ENCODE measurements at regions not wholly inside any gene's neighbourhood (a gene's known extent, or its start where the extent isn't known, plus 50 kb on each side); places are given as distances from the start of the nearest gene placed in this dataset.

DNA sequence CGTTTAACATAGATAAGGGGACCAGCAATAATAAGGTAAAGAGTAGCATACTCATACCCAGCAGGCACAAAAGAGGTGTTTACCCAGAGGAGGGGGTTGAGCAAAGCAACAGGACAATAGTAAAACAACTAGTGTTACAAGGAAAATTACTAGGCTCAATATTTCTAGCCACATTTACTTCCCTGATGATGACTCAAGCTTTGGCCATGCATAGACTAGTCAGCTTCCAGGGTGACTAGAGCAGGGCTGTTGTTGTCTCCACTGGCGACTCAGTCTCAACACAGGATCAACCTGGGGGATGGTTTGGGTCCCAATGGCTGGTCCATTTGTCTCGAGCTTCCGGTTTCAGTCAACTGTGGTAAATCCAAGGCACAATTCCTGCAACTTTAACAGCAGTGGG is 217.7 kb upstream of the KCND2 start:
- intact Hi-C loops (cut with micrococcal nuclease): no loop called here
- no peak overlapping the region for H2AFZ ChIP-seq (ENCODE audit: insufficient read depth, low read depth, low read length, poor library complexity, severe bottlenecking)

DNA sequence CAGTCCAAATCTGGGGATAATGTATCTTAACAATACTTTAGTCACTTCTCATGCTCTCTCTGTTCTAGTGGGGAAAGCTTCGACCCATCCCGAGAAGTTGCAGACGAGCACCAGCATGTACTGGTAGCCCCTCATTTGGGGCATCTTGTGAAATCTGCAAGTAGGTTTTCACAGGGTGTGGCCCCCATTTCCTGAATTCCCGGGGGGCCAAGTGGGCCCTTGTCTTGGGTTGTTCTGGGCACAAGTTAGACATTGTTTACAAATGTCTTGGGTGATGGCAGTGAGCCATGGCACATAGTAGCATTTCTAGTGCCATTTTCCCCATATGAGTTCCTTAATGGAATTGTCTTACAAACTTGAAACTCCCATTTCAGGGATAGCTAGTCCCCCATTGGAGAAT is 216.7 kb upstream of the KCND2 start:
- H3K36me3 ChIP-seq (replicated peaks in 1 of 2; ENCODE audit: control extremely low read depth in 1 of 2, control insufficient read depth in 1 of 2, extremely low read depth in 1 of 2, insufficient read depth in 2 of 2, low read length in 1 of 2): no peaks in the 10 kb centered on the region
- no peaks in the 10 kb centered on the region for H3K4me1 Mint-ChIP-seq
- ATAC-seq (ENCODE audit: low read depth) (no peak), DNase-seq (no peak)
- no peak overlapping the region for H3K4me3 Mint-ChIP-seq
- ChIA-PET POLR2A (no interaction called here), CTCF (no interaction called here)
- H2AFZ ChIP-seq (ENCODE audit: insufficient read depth, low read depth, low read length, poor library complexity, severe bottlenecking): no peak overlapping the region
- H3K4me2 ChIP-seq (replicated peaks; ENCODE audit: low read depth, low read length, poor library complexity, severe bottlenecking): no peak overlapping the region
- no peak overlapping the region for H3K9ac ChIP-seq (ENCODE audit: low read length)
- no peaks in the 10 kb centered on the region for H3K27me3 ChIP-seq (replicated peaks in 1 of 4; ENCODE audit: control extremely low read depth in 1 of 4, control insufficient read depth in 3 of 4, insufficient read depth in 4 of 4, low read length in 3 of 4)
- H3K9me3 ChIP-seq (ENCODE audit: control extremely low read depth in 1 of 3, control insufficient read depth in 2 of 3, insufficient read depth in 1 of 3, low read length in 2 of 3): peaks cover 0 to 8% (median 0%) of the 10 kb centered on the region in 3 donors
- H3K9me3 Mint-ChIP-seq (ENCODE audit: insufficient read depth): peaks cover 2% of the 10 kb centered on the region
- H3K4me1 ChIP-seq (ENCODE audit: control insufficient read depth in 2 of 2, insufficient read depth in 2 of 2, low read length in 2 of 2): no peaks in the 10 kb centered on the region
- H3K27me3 Mint-ChIP-seq: no peaks in the 10 kb centered on the region
- H3K27ac ChIP-seq (ENCODE audit: low read length in 2 of 2): no peak overlapping the region
- no peak for TF ChIP-seq EZH2 (IDR thresholded peaks at IDR 0.05; ENCODE audit: borderline replicate concordance, insufficient read depth, low read depth, low read length, poor library complexity, severe bottlenecking)
- TF ChIP-seq, protein P1, sequence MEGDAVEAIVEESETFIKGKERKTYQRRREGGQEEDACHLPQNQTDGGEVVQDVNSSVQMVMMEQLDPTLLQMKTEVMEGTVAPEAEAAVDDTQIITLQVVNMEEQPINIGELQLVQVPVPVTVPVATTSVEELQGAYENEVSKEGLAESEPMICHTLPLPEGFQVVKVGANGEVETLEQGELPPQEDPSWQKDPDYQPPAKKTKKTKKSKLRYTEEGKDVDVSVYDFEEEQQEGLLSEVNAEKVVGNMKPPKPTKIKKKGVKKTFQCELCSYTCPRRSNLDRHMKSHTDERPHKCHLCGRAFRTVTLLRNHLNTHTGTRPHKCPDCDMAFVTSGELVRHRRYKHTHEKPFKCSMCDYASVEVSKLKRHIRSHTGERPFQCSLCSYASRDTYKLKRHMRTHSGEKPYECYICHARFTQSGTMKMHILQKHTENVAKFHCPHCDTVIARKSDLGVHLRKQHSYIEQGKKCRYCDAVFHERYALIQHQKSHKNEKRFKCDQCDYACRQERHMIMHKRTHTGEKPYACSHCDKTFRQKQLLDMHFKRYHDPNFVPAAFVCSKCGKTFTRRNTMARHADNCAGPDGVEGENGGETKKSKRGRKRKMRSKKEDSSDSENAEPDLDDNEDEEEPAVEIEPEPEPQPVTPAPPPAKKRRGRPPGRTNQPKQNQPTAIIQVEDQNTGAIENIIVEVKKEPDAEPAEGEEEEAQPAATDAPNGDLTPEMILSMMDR (IDR thresholded peaks at IDR 0.05): no peak
- H3K27ac Mint-ChIP-seq: no peak overlapping the region
- intact Hi-C loops (cut with micrococcal nuclease): no loop called here
- WGBS (ENCODE audit: insufficient coverage): 97% methylated on average over 3 of the region's 4 CpGs
- no peaks in the 10 kb centered on the region for H4K20me1 ChIP-seq (ENCODE audit: control insufficient read depth, insufficient read depth, low read length, poor library complexity, severe bottlenecking)
- no peak overlapping the region for H3K4me3 ChIP-seq (ENCODE audit: control extremely low read depth in 1 of 5, extremely low read depth in 1 of 5, insufficient read depth in 1 of 5, low read depth in 2 of 5, low read length in 4 of 5)
- H3K79me2 ChIP-seq (ENCODE audit: control insufficient read depth, insufficient read depth, low read length): no peaks in the 10 kb centered on the region

More for the DNA sequence above, 217.7 kb upstream of the KCND2 start:
- Mint-ChIP-seq H3K4me1 (no peaks in the 10 kb centered on the region), H3K4me3 (no peak overlapping the region), H3K9me3 (ENCODE audit: insufficient read depth) (peaks cover 2% of the 10 kb centered on the region), H3K27ac (no peak overlapping the region), H3K27me3 (no peaks in the 10 kb centered on the region)
- Histone ChIP-seq H3K36me3 (replicated peaks in 1 of 2; ENCODE audit: control extremely low read depth in 1 of 2, control insufficient read depth in 1 of 2, extremely low read depth in 1 of 2, insufficient read depth in 2 of 2, low read length in 1 of 2) (no peaks in the 10 kb centered on the region), H3K4me2 (replicated peaks; ENCODE audit: low read depth, low read length, poor library complexity, severe bottlenecking) (no peak overlapping the region), H3K27me3 (replicated peaks in 1 of 4; ENCODE audit: control extremely low read depth in 1 of 4, control insufficient read depth in 3 of 4, insufficient read depth in 4 of 4, low read length in 3 of 4) (no peaks in the 10 kb centered on the region), H3K79me2 (ENCODE audit: control insufficient read depth, insufficient read depth, low read length) (no peaks in the 10 kb centered on the region), H3K4me3 (ENCODE audit: control extremely low read depth in 1 of 5, extremely low read depth in 1 of 5, insufficient read depth in 1 of 5, low read depth in 2 of 5, low read length in 4 of 5) (no peak overlapping the region), H4K20me1 (ENCODE audit: control insufficient read depth, insufficient read depth, low read length, poor library complexity, severe bottlenecking) (no peaks in the 10 kb centered on the region), H3K4me1 (ENCODE audit: control insufficient read depth in 2 of 2, insufficient read depth in 2 of 2, low read length in 2 of 2) (no peaks in the 10 kb centered on the region), H3K9ac (ENCODE audit: low read length) (no peak overlapping the region), H3K9me3 (ENCODE audit: control extremely low read depth in 1 of 3, control insufficient read depth in 2 of 3, insufficient read depth in 1 of 3, low read length in 2 of 3) (peaks cover 0 to 8% (median 0%) of the 10 kb centered on the region in 3 donors), H3K27ac (ENCODE audit: low read length in 2 of 2) (no peak overlapping the region)
- TF ChIP-seq, protein P1 (IDR thresholded peaks at IDR 0.05): no peak
- no peak for TF ChIP-seq EZH2 (IDR thresholded peaks at IDR 0.05; ENCODE audit: borderline replicate concordance, insufficient read depth, low read depth, low read length, poor library complexity, severe bottlenecking)
- 71% methylated on average over 3 of the region's 4 CpGs for WGBS (ENCODE audit: insufficient coverage)
- ATAC-seq (ENCODE audit: low read depth): no peak
- ChIA-PET POLR2A (no interaction called here), CTCF (no interaction called here)
- no peak for DNase-seq
